Gastroesophageal sphincter (tissue), 4 donors: ENCODE measurements at regions not wholly inside any gene's neighbourhood (a gene's known extent, or its start where the extent isn't known, plus 50 kb on each side); places are given as distances from the start of the nearest gene placed in this dataset.

Source experiments
- ATAC-seq: fragments of 150-250 bp; one replicate; pipeline ENCODE4 v1.9.1; 2016; ENCODE audit warnings: mild to moderate bottlenecking, moderate library complexity
- H3K27ac ChIP-seq, 4 donors: fragments of 200-600 bp; sonication (generic) in 3 of 4; 1 replicate in 3 of 4; 2 replicates in 1 of 4; pipeline ENCODE4 v1.5.1; 2016 to 2019
- H3K27me3 ChIP-seq: fragments of 200-600 bp; sonication (generic); one replicate; pipeline ENCODE4 v1.5.1; 2019
- H3K36me3 ChIP-seq, 2 donors: fragments of 200-600 bp; sonication (generic); one replicate each; pipeline ENCODE4 v1.5.1; 2019; ENCODE audit warnings: control low read depth in 1 of 2
- H3K4me1 ChIP-seq, 3 donors: fragments of 200-600 bp; sonication (generic); 1 replicate in 2 of 3; 2 replicates in 1 of 3; pipeline ENCODE4 v1.5.1; 2016 to 2019; ENCODE audit warnings: control low read depth in 2 of 3
- H3K4me3 ChIP-seq, 2 donors: fragments of 200-600 bp; sonication (generic); one replicate each; pipeline ENCODE4 v1.5.1; 2019; ENCODE audit warnings: mild to moderate bottlenecking in 1 of 2, moderate library complexity in 1 of 2
- H3K9me3 ChIP-seq, 3 donors: fragments of 200-600 bp; sonication (generic); one replicate each; pipeline ENCODE4 v1.5.1; 2017 to 2019; ENCODE audit warnings: control low read depth in 2 of 3
- EP300 ChIP-seq: sonication (generic); formaldehyde crosslinking; IDR thresholded peaks from one replicate; pipeline ENCODE4 v1.6.1; 2017; ENCODE audit warnings: antibody characterized with exemption, mild to moderate bottlenecking
- POLR2A ChIP-seq, 2 donors: fragments of 450-650 bp; IDR thresholded peaks; one replicate each; pipeline ENCODE4 v1.6.1; 2017; ENCODE audit warnings: antibody characterized with exemption in 2 of 2, mild to moderate bottlenecking in 2 of 2, moderate library complexity in 1 of 2
- POLR2AphosphoS5 ChIP-seq: sonication (generic); formaldehyde crosslinking; IDR thresholded peaks from one replicate; pipeline ENCODE4 v1.6.1; 2017; ENCODE audit warnings: antibody characterized with exemption
- WGBS, 2 donors: methylation state at CpG; one replicate each; pipeline ENCODE4 v1.1.5; 2018; ENCODE audit warnings: low coverage in 1 of 2; 5-methylcytosine and 5-hydroxymethylcytosine counted together
- TF ChIP-seq, protein P1 (sequence below), 4 experiments: fragments of 200-600 bp in 2 of 4; fragments of 450-650 bp in 2 of 4; sonication (generic) in 1 of 4; IDR thresholded peaks; one replicate each; pipeline ENCODE4 v1.5.1; 2017 to 2019; ENCODE audit warnings: antibody characterized with exemption in 4 of 4, mild to moderate bottlenecking in 2 of 4, moderate library complexity in 2 of 4

- TF ChIP-seq, protein P1, sequence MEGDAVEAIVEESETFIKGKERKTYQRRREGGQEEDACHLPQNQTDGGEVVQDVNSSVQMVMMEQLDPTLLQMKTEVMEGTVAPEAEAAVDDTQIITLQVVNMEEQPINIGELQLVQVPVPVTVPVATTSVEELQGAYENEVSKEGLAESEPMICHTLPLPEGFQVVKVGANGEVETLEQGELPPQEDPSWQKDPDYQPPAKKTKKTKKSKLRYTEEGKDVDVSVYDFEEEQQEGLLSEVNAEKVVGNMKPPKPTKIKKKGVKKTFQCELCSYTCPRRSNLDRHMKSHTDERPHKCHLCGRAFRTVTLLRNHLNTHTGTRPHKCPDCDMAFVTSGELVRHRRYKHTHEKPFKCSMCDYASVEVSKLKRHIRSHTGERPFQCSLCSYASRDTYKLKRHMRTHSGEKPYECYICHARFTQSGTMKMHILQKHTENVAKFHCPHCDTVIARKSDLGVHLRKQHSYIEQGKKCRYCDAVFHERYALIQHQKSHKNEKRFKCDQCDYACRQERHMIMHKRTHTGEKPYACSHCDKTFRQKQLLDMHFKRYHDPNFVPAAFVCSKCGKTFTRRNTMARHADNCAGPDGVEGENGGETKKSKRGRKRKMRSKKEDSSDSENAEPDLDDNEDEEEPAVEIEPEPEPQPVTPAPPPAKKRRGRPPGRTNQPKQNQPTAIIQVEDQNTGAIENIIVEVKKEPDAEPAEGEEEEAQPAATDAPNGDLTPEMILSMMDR (IDR thresholded peaks at IDR 0.05): no peak
- TF ChIP-seq POLR2AphosphoS5 (no peak), EP300 (no peak), POLR2A (IDR thresholded peaks at IDR 0.05) (no peak)
- 43 to 66% methylated on average over 2 to 3 of the region's 3 CpGs for WGBS, 2 donors
Observed at GRCh38 chr1:172717722-172718465, 59.0 kb downstream of the FASLG start.

DNA sequence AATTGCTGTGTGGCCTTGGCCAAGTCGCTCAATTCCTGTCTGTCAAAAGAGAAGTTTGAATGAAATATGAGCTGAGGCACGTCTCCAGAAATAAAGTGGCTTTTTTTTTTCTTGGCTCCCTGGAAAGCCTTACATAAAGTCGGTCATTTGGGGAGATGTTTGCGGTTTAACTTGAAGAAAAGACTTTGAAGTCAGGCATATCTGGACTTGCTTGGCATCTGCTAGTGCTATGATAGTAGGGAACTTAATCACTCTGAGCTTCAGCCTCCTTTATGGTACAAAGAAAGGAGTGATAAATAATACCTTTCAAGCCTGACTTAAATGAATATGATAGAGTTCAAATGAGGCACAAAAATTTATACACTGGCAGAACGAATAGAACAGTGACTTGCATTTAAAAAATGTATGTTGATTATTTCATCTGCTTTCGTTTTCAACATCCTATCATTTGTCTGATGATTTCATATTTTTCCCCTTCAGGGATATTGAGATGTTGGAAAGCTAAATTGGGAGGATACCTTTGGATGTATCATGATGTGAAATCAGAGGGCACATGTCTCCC lies 60.2 kb downstream of the FASLG start:
- no peak for ATAC-seq
- Histone ChIP-seq H3K9me3 (no peaks in the 10 kb centered on the region), H3K27me3 (no peaks in the 10 kb centered on the region), H3K27ac (no peak overlapping the region), H3K4me3 (no peak overlapping the region), H3K36me3 (no peaks in the 10 kb centered on the region), H3K4me1 (peaks cover 0 to 13% (median 0%) of the 10 kb centered on the region in 3 donors)
- TF ChIP-seq, protein P1 (IDR thresholded peaks at IDR 0.05): no peak
- no peak for TF ChIP-seq POLR2A (IDR thresholded peaks at IDR 0.05)
- TF ChIP-seq EP300: no peak
- TF ChIP-seq POLR2AphosphoS5: no peak
- 16 to 24% methylated on average over 4 to 6 of the region's 6 CpGs for WGBS, 2 donors

More at GRCh38 chr1:172717722-172718465, 59.0 kb downstream of the FASLG start:
- no peak for ATAC-seq
- H3K27ac ChIP-seq: no peak overlapping the region
- H3K9me3 ChIP-seq: no peaks in the 10 kb centered on the region
- H3K4me1 ChIP-seq: peaks cover 0 to 13% (median 0%) of the 10 kb centered on the region in 3 donors
- no peaks in the 10 kb centered on the region for H3K27me3 ChIP-seq
- H3K4me3 ChIP-seq: no peak overlapping the region
- no peaks in the 10 kb centered on the region for H3K36me3 ChIP-seq

- 8 to 78% methylated on average over 1 to 3 of the region's 3 CpGs for WGBS, 2 donors
- ATAC-seq: no peak
- TF ChIP-seq, protein P1 (IDR thresholded peaks at IDR 0.05): peak; percentile 48 to 63 (median 54)
- no peak for TF ChIP-seq EP300
- H3K9me3 ChIP-seq: no peaks in the 10 kb centered on the region
- peaks cover 0 to 13% (median 0%) of the 10 kb centered on the region in 3 donors for H3K4me1 ChIP-seq
- H3K36me3 ChIP-seq: no peaks in the 10 kb centered on the region
- H3K4me3 ChIP-seq: no peak overlapping the region
- no peaks in the 10 kb centered on the region for H3K27me3 ChIP-seq
- no peak overlapping the region for H3K27ac ChIP-seq
Observed at GRCh38 chr1:172719694-172720138, 60.8 kb downstream of the FASLG start.

GRCh38 chr1:172720339-172720738 lies 61.4 kb downstream of the FASLG start:
- H3K36me3 ChIP-seq: no peaks in the 10 kb centered on the region
- H3K4me1 ChIP-seq: peaks cover 0 to 13% (median 0%) of the 10 kb centered on the region in 3 donors
- TF ChIP-seq, protein P1 (IDR thresholded peaks at IDR 0.05): no peak
- TF ChIP-seq POLR2A (IDR thresholded peaks at IDR 0.05) (no peak), EP300 (no peak), POLR2AphosphoS5 (no peak)
- H3K4me3 ChIP-seq: no peak overlapping the region
- H3K27ac ChIP-seq: no peak overlapping the region
- no peaks in the 10 kb centered on the region for H3K27me3 ChIP-seq
- no peaks in the 10 kb centered on the region for H3K9me3 ChIP-seq
- WGBS, 2 donors: 82 to 100% methylated on average over 1 of the region's 1 CpG
- no peak for ATAC-seq

DNA sequence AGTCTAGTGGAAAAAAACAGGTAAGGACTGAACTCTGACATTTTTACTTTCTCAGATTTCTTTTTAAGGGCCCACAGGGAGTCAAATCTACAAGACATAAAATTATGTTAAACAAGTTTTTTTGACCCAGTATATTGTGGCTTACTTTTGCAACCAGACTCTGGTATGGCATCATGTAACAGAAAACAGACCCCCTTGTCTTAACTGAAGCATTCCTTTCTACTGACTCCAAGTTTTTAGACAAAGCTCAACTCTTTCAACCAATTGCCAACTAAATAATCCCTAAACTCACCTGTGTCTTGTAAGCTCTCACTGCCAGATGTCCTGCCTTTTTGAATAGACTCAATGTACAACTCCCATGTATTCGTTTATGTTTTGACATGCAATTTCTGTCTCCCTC lies 64.3 kb downstream of the FASLG start:
- 11 to 38% methylated on average over 1 of the region's 1 CpG for WGBS, 2 donors
- H3K4me3 ChIP-seq: no peak overlapping the region
- no peaks in the 10 kb centered on the region for H3K9me3 ChIP-seq
- no peak for ATAC-seq
- no peak for TF ChIP-seq EP300
- no peak for TF ChIP-seq POLR2A (IDR thresholded peaks at IDR 0.05)
- TF ChIP-seq, protein P1 (IDR thresholded peaks at IDR 0.05): no peak
- TF ChIP-seq POLR2AphosphoS5: no peak
- peaks cover 0 to 13% (median 0%) of the 10 kb centered on the region in 3 donors for H3K4me1 ChIP-seq
- H3K27ac ChIP-seq: no peak overlapping the region
- no peaks in the 10 kb centered on the region for H3K27me3 ChIP-seq
- H3K36me3 ChIP-seq: no peaks in the 10 kb centered on the region
